ENCODE measurements at regions not wholly inside any gene's neighbourhood (a gene's known extent, or its start where the extent isn't known, plus 50 kb on each side); places are given as distances from the start of the nearest gene placed in this dataset.
"Not testable (repeated sequence)": the region's sequence is repeated elsewhere in the genome, so short reads cannot be mapped to it uniquely, and the experiment has no call there.

- no peak for DNase-seq (ENCODE audit: low read depth, low spot score)
Observed at GRCh38 chr11:92122561-92122960, 102.1 kb upstream of the FAT3 start.

DNA sequence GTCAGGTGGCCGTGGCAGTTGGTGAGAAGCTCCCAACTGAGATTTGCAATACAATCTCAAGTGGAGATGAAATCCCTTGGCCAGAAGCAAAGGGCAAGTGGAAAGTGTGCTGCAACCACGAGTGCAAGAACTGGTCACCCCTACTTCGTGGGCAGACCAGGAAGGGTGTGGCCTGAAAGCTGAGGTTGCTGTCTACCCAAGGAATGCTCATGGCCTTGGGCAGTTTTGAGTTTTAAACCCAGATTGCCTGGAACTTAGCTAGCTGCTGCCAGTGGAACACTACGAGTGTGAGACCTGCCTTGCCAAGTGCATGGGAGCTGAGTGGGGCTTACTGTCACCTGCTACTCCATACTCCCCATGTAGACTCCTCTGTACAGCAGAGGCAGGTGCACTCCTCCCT is 113.3 kb upstream of the FAT3 start:
- DNase-seq (ENCODE audit: low read depth, low spot score) = peak; percentile 7

DNA sequence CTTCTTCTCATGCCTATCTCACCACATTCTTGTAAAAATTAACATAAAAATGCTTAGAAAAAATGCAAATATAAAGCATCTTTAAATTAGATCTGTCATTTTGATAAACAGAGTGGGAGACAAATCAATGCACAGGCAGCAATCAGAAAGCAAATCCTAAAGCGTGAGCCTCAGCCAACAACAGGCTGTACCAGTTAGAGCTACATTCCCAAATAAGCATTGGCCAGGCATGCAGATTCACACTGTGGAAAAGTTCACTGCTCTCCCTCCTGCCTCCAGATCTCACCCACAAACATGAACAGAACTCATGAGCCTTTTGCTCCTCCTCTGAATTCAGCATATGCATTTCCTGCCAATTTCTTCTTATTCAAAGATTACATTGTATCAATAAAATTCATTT is 115.2 kb upstream of the FAT3 start:
- DNase-seq (ENCODE audit: low read depth, low spot score) = no peak

DNA sequence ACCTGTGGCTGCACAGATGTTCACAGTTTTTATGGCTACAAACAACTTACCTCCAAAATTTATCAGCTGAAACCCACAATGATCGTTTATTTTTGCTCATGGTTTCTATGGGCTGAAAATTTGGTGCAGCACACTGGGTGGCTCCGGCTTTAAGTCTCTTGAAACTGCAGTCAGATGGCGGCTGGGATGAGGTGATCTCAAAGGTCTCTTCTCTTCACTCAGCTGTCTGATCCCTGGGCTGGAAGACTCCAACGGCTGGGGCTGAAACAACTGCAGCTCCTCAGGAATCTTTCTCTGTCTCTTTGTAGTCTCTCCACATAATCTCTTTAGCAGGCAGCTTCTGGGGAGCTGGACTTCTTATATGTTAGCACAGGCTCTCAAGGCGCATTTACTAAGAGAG is 117.3 kb upstream of the FAT3 start:
- DNase-seq (ENCODE audit: low read depth, low spot score) = no peak

- no peak for DNase-seq (ENCODE audit: low read depth, low spot score)
Observed at GRCh38 chr11:92104349-92104748, 120.3 kb upstream of the FAT3 start.

DNA sequence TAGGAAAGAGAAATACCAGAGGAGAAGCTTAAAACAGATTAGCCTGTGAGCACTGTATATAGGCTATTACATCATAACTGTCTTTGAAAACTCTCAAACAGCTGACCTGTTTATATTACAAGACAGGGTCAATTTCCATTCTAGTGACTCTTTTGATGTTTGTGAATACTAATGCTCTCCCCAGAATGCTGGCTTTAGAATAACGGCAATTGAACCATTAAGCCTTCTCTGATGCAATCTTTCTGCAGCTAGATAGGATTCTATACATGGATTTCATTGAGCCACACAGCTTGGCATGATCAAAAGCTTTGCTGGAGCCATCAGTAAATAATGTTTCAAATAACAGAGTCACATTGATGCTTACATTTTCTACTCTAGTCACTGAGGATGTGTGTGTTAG is 122.7 kb upstream of the FAT3 start:
- DNase-seq (ENCODE audit: low read depth, low spot score) = no peak

- no peak for DNase-seq (ENCODE audit: low read depth, low spot score)
Observed at GRCh38 chr11:92099183-92099582, 125.4 kb upstream of the FAT3 start.

DNA sequence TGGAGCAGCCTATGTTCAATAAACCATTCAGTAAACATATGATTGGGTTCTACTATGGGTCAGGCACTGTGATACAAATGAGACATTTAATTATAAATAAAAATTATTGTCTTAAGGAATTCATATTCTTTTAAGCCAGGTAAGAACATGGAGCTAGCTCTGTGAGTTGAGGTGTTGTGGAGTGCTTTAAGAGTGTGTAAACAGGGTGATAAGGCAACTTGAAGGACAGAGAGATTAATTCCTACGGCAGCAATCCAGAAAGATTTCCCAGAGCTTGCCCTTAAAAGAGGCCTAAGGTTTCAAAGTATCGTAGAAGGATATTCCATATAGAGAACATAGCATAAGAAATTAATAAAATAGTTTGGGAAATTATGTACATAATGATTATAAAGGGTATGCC is 126.4 kb upstream of the FAT3 start:
- DNase-seq (ENCODE audit: low read depth, low spot score) = no peak

GRCh38 chr11:92087725-92088537 is 136.7 kb upstream of the FAT3 start:
- DNase-seq (ENCODE audit: low read depth, low spot score) = no peak

DNA sequence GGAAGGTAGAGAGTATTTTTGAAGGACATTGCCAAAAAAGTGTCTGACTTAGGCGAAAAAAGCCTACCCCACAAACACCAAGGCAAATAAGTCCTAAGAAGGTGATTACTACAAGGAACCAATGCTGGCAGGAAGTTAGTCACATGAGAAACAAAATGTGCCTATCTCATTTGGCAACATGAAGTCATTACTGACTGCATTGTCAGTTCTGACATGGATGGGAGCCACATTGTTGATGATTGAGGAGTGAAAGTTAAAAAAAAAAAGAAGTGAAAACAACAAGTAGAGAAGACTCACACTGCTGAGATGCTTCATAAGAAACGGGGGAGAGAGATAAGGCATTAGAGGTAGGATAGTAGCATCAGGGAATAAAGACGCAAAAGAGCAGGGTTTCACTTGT is 141.5 kb upstream of the FAT3 start:
- no peak for DNase-seq (ENCODE audit: low read depth, low spot score)

GRCh38 chr11:92082652-92083051 is 142.0 kb upstream of the FAT3 start:
- DNase-seq (ENCODE audit: low read depth, low spot score) = no peak

- not testable (repeated sequence) for DNase-seq (ENCODE audit: low read depth, low spot score)
Observed at GRCh38 chr11:92074498-92074897, 150.1 kb upstream of the FAT3 start.

DNA sequence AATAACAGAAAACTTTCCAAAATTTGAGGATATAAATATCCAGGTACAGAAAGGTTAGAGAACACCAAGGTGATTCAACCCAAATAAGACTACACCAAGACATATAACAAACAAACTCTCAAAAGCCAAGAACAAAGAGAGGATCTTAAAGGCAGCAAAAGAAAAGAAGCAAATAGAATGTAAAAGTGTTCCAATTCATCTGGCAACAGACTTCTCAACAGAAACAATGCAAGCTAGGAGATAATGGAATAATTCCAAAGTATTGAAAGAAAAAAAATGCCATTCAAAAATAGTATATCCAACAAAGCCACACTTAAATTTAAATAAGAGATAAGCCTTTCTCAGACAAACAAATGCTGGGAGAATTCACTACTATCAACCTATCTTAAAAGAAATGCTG is 153.0 kb upstream of the FAT3 start:
- no peak for DNase-seq (ENCODE audit: low read depth, low spot score)

- DNase-seq (ENCODE audit: low read depth, low spot score) = no peak
Observed at GRCh38 chr11:92070026-92070889, 154.4 kb upstream of the FAT3 start.

DNA sequence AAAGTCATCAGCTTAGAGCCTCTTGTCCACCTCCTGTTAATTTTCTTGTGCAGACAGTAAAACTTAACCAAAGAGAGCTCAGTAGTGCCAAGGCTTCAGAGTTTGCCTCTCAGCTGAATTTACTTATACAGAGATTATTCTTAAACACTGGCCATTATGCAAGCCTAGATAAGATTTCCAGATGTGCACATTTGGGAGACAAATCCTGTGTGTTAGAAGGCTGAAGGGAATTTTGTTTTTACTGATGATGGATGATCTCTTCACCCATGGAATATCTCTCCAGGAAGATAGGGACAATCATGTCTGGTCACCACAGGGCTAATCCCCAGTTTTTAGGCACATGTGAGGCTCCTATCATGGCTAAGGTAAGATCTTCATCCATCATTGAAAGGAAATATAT is 157.6 kb upstream of the FAT3 start:
- no peak for DNase-seq (ENCODE audit: low read depth, low spot score)

DNA sequence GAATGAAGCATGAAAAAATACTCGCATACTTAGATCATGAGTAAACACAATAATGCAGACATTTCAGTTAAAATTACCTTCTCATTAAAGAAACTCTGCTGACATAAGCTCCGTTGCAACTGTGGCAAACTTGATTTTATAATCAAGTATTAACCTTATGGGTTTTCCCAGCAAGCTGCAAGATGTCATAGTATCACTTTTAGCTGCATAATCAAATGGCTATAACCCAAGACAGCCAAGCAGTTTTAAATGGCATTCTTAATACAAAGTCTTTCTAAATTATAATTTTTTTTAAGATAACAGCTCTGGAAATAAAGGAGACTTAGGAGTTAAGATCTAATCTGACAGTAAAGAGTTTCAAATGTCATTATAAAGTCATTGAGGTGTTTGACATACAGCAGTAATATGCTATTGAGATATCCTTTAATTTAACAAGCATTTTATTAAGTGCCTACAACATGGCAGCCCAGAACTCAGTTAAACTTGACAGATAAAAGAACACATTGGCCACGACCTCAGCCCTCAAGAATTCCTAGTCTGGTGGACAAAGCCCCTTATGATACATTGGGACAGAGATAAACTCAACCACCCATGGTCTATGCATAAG is 163.1 kb upstream of the FAT3 start:
- no peak for DNase-seq (ENCODE audit: low read depth, low spot score)

GRCh38 chr11:92057849-92058442 is 166.7 kb upstream of the FAT3 start:
- DNase-seq (ENCODE audit: low read depth, low spot score) = no peak

DNA sequence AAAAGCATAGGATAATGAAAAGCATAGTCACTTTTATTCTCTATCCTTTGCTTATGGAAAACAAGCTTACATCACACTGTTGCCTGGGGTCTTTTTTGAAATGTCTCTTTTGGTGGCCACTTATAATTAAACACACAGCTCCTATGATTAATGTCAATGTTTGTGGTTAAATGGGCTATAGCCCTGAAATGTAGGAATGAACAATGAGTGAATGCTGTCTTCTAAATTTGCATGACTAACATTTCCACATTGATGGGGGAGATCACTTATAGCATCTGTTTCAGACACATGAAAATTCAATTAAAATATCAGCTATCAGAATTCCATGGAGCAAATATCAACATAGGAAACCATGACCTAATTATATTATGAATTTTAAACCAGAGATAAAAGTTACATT is 171.4 kb upstream of the FAT3 start:
- no peak for DNase-seq (ENCODE audit: low read depth, low spot score)

DNA sequence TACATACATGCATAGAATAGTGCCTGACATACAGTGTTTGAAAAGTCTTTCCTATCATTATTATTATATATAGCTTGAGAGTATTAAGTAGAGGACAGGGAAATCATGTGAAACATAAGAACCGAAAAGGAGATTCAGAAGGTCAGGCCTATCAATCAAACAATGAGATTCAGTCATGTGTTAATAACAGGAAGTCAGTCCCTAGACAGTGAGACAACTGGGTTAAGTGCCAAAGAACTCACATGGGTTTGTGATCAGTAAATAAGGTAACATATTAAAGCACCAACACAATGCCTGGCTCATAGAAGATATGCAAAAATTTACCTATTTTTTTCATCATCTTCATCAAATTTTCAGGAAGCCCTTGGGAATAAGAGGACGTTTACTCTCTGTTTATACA is 174.3 kb upstream of the FAT3 start:
- no peak for DNase-seq (ENCODE audit: low read depth, low spot score)

DNA sequence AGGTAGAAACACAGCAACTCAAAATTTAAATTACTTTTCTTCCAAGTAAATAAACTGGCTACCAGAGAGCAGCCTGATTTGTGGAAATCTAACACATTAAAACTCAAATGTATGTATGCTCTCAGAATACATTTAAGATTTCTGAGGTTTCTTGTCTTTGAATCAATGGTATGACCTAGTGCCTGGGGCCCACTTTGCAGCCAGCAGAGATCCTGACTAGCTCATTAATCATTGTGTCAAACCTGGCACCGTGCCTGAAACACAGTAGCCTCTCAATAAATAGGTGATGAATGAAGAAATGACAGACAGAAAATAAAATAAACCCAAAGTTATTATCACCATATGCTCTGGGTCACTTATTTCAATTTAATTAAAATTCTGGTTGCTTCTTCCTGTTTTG is 176.2 kb upstream of the FAT3 start:
- peak; percentile 4 for DNase-seq (ENCODE audit: low read depth, low spot score)

DNA sequence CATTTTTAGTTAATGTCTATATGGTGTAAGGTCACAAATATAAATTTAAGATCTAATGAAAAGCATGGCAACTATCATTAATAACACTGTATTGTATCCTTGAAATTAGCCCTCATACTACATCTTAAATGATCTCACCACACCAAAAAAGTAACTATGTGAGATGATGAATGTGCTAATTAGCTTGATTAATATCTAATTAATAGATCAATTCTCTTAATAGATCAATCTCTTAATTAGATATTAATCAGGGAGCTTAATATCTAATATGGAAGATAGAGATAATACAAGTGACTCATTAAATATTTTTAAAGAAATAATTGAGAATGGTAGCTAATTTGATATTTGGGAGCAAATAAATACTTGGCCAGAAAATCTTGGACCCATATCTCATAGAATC is 178.5 kb upstream of the FAT3 start:
- no peak for DNase-seq (ENCODE audit: low read depth, low spot score)

GRCh38 chr11:92045301-92045700 is 179.3 kb upstream of the FAT3 start:
- DNase-seq (ENCODE audit: low read depth, low spot score) = no peak
